ENCODE measurements at regions not wholly inside any gene's neighbourhood (a gene's known extent, or its start where the extent isn't known, plus 50 kb on each side); places are given as distances from the start of the nearest gene placed in this dataset.

DNA sequence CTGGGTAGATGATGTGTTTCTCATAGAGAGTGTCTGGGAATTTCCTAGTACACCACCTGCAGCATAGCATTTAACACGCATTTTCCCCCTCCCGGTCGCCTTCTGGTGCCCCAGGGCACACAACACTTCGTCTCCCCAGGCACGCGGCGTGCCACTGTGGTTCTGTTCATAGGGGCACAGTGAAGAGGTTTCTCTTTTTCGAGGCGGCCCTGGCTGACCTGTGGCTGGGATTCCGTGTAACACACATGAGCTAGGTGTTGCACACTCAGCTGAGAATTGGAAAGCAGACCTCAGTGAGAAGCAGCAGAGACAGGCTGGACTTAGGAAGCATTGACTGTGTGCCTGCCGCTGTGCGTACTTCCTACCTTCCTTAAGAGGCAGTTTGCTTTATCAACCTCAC lies 214.3 kb upstream of the SHH start:
- no peaks in the 10 kb centered on the region for H3K36me3 ChIP-seq
- no peak overlapping the region for H3K27ac ChIP-seq
- ATAC-seq (no peak), DNase-seq (peak in 1 of 4 donors; percentile 61)
- intact Hi-C loops (cut with DNase I): no loop called here
- peaks cover 0 to 14% of the 10 kb centered on the region in 2 donors for H3K27me3 ChIP-seq
- no peaks in the 10 kb centered on the region for H3K9me3 ChIP-seq
- TF ChIP-seq, protein P1, sequence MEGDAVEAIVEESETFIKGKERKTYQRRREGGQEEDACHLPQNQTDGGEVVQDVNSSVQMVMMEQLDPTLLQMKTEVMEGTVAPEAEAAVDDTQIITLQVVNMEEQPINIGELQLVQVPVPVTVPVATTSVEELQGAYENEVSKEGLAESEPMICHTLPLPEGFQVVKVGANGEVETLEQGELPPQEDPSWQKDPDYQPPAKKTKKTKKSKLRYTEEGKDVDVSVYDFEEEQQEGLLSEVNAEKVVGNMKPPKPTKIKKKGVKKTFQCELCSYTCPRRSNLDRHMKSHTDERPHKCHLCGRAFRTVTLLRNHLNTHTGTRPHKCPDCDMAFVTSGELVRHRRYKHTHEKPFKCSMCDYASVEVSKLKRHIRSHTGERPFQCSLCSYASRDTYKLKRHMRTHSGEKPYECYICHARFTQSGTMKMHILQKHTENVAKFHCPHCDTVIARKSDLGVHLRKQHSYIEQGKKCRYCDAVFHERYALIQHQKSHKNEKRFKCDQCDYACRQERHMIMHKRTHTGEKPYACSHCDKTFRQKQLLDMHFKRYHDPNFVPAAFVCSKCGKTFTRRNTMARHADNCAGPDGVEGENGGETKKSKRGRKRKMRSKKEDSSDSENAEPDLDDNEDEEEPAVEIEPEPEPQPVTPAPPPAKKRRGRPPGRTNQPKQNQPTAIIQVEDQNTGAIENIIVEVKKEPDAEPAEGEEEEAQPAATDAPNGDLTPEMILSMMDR (IDR thresholded peaks at IDR 0.05): no peak
- H3K4me1 ChIP-seq: no peaks in the 10 kb centered on the region
- H3K4me3 ChIP-seq: no peak overlapping the region

DNA sequence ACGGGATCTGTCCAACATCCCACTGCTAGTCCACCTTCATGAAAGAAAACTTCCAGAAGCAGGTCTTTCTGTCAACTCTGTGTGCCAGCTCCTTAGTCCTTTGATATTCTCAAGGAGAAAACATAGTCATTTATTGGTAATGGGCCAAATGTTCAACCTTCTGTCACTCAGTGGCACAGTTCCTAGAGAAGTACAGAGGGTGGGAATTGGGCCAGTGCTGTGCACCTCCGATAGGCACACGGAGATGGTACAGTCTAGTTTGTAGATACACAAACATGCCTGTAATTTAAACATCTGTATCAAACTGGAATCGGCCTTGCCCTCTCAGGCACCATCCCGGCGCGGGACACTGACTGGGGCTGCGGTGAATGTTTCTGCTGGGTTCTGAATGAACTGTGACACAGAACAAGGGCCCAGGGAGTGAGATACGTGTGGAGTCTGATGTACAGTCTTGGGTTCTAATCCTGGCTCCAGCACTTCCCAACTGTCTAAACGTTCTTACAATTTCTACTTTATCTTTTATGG lies 213.9 kb upstream of the SHH start:
- Histone ChIP-seq H3K36me3 (no peaks in the 10 kb centered on the region), H3K27ac (no peak overlapping the region), H3K4me1 (no peaks in the 10 kb centered on the region), H3K9me3 (no peaks in the 10 kb centered on the region), H3K27me3 (peaks cover 0 to 14% of the 10 kb centered on the region in 2 donors), H3K4me3 (no peak overlapping the region)
- intact Hi-C loops (cut with DNase I): no loop called here
- ATAC-seq (no peak), DNase-seq (no peak)
- TF ChIP-seq, protein P1 (IDR thresholded peaks at IDR 0.05): no peak

DNA sequence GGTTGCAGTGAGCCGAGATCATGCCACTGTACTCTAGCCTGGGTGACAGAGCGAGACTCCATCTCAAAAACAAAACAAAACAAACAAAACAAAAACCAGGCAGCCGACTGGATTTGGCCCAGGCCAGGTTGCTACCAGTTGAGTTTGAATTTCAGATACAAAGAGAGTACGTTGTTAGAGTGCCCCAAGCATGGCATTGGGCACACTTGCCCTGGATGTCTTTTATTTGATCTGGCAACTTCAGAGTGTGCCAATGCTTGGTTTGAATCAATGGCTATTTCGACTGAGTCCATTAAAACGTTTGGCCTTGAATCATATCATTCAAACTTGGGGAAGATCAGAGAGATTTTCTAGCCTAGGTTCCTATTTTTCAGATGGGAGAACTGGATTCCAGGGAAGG lies 213.4 kb upstream of the SHH start:
- intact Hi-C loops (cut with DNase I): no loop called here
- Histone ChIP-seq H3K36me3 (no peaks in the 10 kb centered on the region), H3K9me3 (no peaks in the 10 kb centered on the region), H3K4me3 (no peak overlapping the region), H3K4me1 (no peaks in the 10 kb centered on the region), H3K27me3 (peaks cover 0 to 14% of the 10 kb centered on the region in 2 donors), H3K27ac (no peak overlapping the region)
- ATAC-seq (no peak), DNase-seq (no peak)
- TF ChIP-seq, protein P1 (IDR thresholded peaks at IDR 0.05): no peak

DNA sequence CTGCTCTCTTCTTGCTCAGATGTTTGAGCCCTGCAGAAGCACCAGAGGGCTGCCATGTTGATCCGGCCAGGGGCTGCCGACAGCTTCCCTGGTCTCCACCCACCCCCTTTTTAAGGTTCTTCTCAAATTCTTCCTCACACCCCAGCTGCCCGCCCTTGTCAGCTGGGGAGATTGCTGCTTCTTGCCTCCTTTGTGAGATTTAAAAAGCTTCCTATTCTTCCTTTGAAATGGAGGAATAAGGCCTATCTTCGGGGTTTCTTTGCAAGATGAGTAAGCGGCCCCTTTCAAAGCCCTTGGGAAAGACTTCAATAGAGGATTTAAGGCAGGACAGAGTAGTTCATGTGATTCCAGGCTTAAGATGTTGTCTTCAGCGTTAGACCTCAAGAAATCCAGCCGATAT lies 211.9 kb upstream of the SHH start:
- TF ChIP-seq, protein P1 (IDR thresholded peaks at IDR 0.05): no peak
- Histone ChIP-seq H3K27ac (no peak overlapping the region), H3K9me3 (no peaks in the 10 kb centered on the region), H3K4me3 (no peak overlapping the region), H3K4me1 (no peaks in the 10 kb centered on the region), H3K36me3 (no peaks in the 10 kb centered on the region), H3K27me3 (peaks cover 0 to 7% of the 10 kb centered on the region in 2 donors)
- DNase-seq: no peak
- ATAC-seq: no peak
- intact Hi-C loops (cut with DNase I): no loop called here

DNA sequence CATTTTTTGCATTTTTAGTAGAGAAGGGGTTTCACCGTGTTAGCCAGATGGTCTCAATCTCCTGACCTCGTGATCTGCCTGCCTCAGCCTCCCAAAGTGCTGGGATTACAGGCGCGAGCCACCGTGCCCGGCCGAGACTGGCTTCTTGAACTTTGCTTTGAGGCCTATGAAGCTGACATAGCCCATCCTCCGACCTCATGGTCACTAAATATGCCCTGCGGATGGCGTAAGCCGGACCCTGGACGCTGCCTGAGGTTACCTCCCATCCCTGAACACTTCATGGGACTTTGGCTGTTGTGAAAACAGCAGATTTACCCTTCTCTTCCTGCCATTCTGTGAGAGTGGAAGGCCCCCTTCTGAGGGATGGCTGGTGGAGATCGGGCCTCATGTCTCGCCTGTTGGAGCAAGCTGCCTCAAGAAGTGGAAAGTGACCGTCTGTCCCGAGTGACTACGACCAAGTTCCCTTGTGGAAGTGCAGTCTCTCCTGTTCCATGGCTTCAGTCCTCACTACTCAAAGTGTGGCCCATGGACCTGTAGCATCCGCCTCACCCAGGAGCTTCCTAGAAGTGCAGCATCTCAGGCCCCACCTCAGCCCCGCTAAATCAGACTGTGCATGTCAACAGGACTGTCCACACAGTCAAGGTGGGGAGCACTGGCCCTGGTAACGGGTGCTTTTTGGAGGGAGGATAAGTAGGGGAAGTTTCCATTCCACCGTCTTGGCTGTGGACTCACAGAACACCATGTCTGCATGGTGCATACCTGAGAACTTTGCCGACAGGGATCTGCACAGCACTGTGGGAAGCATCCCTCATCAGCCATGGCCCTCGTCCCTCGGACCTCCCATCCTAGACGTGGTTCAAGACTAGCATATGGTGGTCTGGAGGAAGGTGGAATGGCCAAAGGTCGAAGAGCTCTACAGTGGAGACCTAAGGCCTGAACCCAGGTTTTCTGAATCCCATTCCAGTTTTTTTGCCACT lies 210.5 kb upstream of the SHH start:
- ATAC-seq: no peak
- TF ChIP-seq, protein P1 (IDR thresholded peaks at IDR 0.05): no peak
- Histone ChIP-seq H3K9me3 (no peaks in the 10 kb centered on the region), H3K4me1 (no peaks in the 10 kb centered on the region), H3K27ac (no peak overlapping the region), H3K36me3 (no peaks in the 10 kb centered on the region), H3K27me3 (no peaks in the 10 kb centered on the region), H3K4me3 (no peak overlapping the region)
- DNase-seq: no peak
- intact Hi-C loops (cut with DNase I): no loop called here

Data from left lung (tissue), 4 donors.